Testis (tissue), 2 donors: ENCODE measurements at regions not wholly inside any gene's neighbourhood (a gene's known extent, or its start where the extent isn't known, plus 50 kb on each side); places are given as distances from the start of the nearest gene placed in this dataset.

ENCODE experiments used
- DNase-seq: peaks from one replicate; pipeline ENCODE4 v3.0.0-alpha.2; 2019
- H3K27ac ChIP-seq, 2 donors: fragments of 200-600 bp; sonication (generic); one replicate each; pipeline ENCODE4 v1.5.1; 2019
- H3K27me3 ChIP-seq: fragments of 200-600 bp; sonication (generic); one replicate; pipeline ENCODE4 v1.5.1; 2019
- H3K36me3 ChIP-seq: fragments of 200-600 bp; sonication (generic); one replicate; pipeline ENCODE4 v1.5.1; 2017; ENCODE audit warnings: low read depth; ENCODE audit errors: missing control alignments
- H3K4me1 ChIP-seq: fragments of 200-600 bp; sonication (generic); one replicate; pipeline ENCODE4 v1.5.1; 2019
- H3K4me3 ChIP-seq, 2 donors: fragments of 200-600 bp; sonication (generic); one replicate each; pipeline ENCODE4 v1.5.1; 2017 to 2019
- H3K9me3 ChIP-seq: fragments of 200-600 bp; sonication (generic); one replicate; pipeline ENCODE4 v1.5.1; 2017
- POLR2A ChIP-seq: fragments of 450-650 bp; IDR thresholded peaks from one replicate; pipeline ENCODE4 v1.6.1; 2017; ENCODE audit warnings: antibody characterized with exemption, mild to moderate bottlenecking, moderate library complexity
- WGBS, 2 donors: methylation state at CpG; one replicate each; pipeline ENCODE4 v1.1.5; 2018; 5-methylcytosine and 5-hydroxymethylcytosine counted together
- intact Hi-C: fragments of 100-400 bp; cut with DNase I; formaldehyde crosslinking; loops from one replicate; pipeline ENCODE4 v1.15.1; 2023; ENCODE audit warnings: low total_unique reads
- TF ChIP-seq, protein P1 (sequence below), 3 experiments: fragments of 450-650 bp in 2 of 3; fragments of 200-600 bp in 1 of 3; sonication (generic) in 1 of 3; IDR thresholded peaks; one replicate each; pipeline ENCODE4 v1.5.1; 2016 to 2019; ENCODE audit warnings: antibody characterized with exemption in 3 of 3, mild to moderate bottlenecking in 2 of 3, moderate library complexity in 1 of 3

DNA sequence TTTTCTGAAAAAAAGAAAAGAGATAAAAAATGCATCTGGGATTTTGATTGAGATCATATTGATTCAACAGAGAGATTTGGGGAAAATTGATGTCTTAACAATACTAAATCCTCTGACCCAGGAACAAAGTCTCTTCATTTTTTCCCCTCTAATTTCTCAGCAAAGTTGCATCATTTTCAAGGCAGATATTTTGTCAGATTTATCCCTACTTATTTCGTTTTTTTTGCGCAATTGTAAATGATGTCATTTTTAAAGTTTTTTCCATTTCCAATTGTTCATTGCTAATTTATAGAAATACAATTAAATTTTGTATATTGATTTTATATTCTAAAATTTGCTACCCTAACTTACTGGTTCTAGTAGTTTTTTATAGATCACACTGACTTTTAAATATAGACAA is 97.7 kb upstream of the TMEM170B start:
- WGBS, 2 donors = 89 to 94% methylated on average over 2 of the region's 2 CpGs
- TF ChIP-seq, protein P1, sequence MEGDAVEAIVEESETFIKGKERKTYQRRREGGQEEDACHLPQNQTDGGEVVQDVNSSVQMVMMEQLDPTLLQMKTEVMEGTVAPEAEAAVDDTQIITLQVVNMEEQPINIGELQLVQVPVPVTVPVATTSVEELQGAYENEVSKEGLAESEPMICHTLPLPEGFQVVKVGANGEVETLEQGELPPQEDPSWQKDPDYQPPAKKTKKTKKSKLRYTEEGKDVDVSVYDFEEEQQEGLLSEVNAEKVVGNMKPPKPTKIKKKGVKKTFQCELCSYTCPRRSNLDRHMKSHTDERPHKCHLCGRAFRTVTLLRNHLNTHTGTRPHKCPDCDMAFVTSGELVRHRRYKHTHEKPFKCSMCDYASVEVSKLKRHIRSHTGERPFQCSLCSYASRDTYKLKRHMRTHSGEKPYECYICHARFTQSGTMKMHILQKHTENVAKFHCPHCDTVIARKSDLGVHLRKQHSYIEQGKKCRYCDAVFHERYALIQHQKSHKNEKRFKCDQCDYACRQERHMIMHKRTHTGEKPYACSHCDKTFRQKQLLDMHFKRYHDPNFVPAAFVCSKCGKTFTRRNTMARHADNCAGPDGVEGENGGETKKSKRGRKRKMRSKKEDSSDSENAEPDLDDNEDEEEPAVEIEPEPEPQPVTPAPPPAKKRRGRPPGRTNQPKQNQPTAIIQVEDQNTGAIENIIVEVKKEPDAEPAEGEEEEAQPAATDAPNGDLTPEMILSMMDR (IDR thresholded peaks at IDR 0.05) = no peak
- no peak for TF ChIP-seq POLR2A
- no peaks in the 10 kb centered on the region for H3K9me3 ChIP-seq
- DNase-seq = no peak
- no peak overlapping the region for H3K27ac ChIP-seq
- no peak overlapping the region for H3K4me3 ChIP-seq
- H3K4me1 ChIP-seq = no peaks in the 10 kb centered on the region
- intact Hi-C loops = no loop called here
- no peaks in the 10 kb centered on the region for H3K36me3 ChIP-seq
- H3K27me3 ChIP-seq = no peaks in the 10 kb centered on the region

DNA sequence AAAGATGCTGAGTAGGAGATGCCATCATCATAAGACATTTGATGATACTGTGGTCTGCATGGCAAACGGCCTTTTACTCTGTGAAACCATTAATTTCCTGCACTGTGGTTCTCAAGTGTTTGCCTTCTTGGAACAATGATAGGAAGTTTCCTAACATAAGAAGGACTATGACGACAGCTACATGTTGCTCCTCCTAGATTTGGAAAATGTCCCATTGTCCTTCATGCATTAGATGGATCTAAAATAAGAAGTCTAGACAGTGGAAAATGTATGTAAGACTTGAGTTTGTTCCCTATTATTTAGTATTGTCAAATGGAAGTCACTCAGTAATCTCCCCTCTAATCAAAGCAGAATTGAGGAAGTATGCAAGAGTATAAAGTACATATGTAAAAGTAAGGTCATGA is 98.5 kb upstream of the TMEM170B start:
- Histone ChIP-seq H3K27me3 (no peaks in the 10 kb centered on the region), H3K4me3 (no peak overlapping the region), H3K9me3 (no peaks in the 10 kb centered on the region), H3K4me1 (peaks cover under 1% of the 10 kb centered on the region), H3K27ac (no peak overlapping the region), H3K36me3 (no peaks in the 10 kb centered on the region)
- DNase-seq = no peak
- WGBS, 2 donors = 52 to 54% methylated on average over 2 of the region's 2 CpGs
- intact Hi-C loops = no loop called here
- TF ChIP-seq, protein P1 (IDR thresholded peaks at IDR 0.05) = no peak
- no peak for TF ChIP-seq POLR2A

DNA sequence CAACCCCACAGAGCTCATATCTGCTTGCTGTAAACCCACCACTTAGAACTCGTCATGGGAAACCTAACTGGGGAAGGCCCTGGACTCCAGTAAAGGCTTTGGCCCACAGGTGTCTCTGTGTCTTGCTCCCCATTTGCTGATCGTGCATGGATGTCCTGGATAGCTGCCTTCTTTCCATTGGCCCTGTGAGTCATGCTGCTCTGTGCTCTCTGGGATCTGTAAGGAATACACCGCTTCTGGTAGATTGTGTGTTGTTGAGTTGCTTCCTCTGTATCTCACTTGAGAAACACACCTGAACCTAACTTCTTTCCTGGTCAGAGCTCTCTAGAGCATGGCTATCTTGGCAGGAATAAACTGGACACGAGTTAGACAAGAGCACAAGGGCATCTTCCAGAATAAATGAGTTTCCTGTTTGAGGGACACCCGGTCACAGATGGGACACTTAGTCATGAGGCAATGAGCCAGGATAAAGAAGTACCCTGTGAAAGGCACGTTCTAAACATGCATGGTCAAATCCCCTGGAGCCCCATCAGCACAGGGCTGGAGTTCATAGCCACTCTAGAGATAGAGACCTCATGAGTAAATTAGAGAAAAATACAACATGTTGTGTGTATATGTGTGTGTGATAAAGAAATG is 99.6 kb upstream of the TMEM170B start:
- Histone ChIP-seq H3K4me3 (no peak overlapping the region), H3K36me3 (no peaks in the 10 kb centered on the region), H3K4me1 (peaks cover 3% of the 10 kb centered on the region), H3K27ac (no peak overlapping the region), H3K27me3 (no peaks in the 10 kb centered on the region), H3K9me3 (no peaks in the 10 kb centered on the region)
- no peak for TF ChIP-seq POLR2A
- TF ChIP-seq, protein P1 (IDR thresholded peaks at IDR 0.05) = no peak
- DNase-seq = no peak
- intact Hi-C loops = no loop called here
- 75 to 84% methylated on average over 4 to 6 of the region's 6 CpGs for WGBS, 2 donors

DNA sequence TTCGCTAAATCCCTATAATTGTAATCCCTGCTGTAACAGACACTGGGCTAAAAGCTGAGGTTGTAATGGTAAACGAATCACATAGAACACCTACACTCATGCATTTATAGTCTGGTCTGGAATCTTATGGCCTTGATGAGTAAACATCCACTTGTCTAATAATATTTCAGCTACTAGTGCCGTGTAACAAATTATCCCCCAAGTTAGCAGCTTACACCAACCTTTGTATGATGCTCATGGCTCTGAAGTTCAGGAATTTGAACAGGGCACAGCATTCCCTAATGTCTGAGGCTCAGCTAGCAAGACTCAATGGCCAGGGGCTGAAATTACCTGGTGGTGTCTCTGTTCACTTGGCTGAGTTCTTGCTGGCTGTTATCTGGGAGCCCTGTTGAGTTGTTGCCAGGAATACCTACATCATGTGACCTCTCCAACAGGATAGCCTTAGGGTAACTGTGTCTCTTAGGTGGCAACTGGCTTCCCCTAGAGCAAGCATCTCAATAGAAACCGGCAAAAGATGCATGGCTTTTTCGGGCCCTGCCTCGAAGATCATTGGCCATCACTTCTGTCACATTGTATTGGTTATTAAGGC is 100.9 kb upstream of the TMEM170B start:
- H3K27me3 ChIP-seq = no peaks in the 10 kb centered on the region
- intact Hi-C loops = no loop called here
- no peak overlapping the region for H3K4me3 ChIP-seq
- H3K36me3 ChIP-seq = no peaks in the 10 kb centered on the region
- no peaks in the 10 kb centered on the region for H3K9me3 ChIP-seq
- WGBS, 2 donors = 96 to 98% methylated on average over 6 of the region's 6 CpGs
- H3K4me1 ChIP-seq = peaks cover 10% of the 10 kb centered on the region
- no peak for DNase-seq
- TF ChIP-seq POLR2A = no peak
- TF ChIP-seq, protein P1 (IDR thresholded peaks at IDR 0.05) = no peak
- H3K27ac ChIP-seq = no peak overlapping the region
